Lung microvascular endothelial cell (primary cell): ENCODE measurements at regions not wholly inside any gene's neighbourhood (a gene's known extent, or its start where the extent isn't known, plus 50 kb on each side); places are given as distances from the start of the nearest gene placed in this dataset.

ENCODE experiments used
- DNase-seq, 2 donors: peaks; one replicate each; pipeline versions ENCODE4 v3.0.0 to v3.0.0-alpha.2; 2010; ENCODE audit warnings: low read depth in 2 of 2

DNA sequence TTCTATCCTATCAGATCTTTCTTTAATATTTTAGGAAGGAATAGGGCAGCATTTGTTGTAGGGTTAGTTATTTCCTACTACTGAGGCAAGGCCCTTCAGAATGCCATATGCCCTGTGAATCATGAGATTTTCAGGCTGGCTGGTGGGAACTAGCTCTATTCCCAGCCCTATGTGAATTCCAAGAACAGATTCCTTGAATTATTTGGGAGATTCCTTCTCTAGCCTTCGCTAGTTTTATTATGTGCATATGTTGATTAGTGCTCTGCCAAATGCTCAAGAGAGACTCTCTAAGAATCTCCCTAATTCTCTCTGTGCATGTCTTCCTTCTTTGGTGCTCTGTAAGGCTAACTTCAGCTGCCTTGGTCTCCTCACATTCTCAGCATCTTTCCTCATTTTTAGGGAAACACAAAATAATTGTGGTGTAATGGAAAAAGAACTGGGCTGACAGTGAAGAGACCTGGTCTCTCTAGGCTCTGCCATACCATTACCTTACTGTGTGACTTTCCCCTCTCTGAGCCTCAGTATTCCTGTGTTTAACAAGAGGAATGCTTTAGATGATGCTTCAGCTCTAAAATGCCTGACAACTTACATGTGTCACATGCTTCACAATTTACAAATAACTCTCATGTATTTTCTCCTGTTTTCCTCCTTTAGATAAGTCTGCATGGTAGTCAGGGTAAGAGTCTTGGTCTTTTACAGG lies 79.7 kb downstream of the VMA21 start:
- no peak for DNase-seq

DNA sequence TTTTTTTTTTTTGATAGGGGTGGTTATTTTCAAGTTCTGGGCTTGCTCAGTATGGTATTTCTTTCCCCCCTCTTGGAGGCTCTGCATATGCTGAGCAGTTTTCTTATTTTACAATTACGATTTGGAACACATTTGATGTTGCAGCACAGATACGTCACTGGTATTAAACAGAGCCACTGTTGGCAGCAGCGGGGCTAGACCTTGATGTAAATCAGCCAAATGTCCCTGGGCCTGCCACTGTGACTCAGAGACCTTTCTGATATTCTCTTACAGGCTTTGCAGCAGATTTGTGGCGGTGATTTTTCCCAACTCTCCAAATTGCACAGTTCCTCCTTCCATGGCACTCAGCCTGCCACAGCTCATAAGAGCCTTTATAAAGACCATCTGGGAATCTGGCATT lies 81.1 kb downstream of the VMA21 start:
- no peak for DNase-seq

DNA sequence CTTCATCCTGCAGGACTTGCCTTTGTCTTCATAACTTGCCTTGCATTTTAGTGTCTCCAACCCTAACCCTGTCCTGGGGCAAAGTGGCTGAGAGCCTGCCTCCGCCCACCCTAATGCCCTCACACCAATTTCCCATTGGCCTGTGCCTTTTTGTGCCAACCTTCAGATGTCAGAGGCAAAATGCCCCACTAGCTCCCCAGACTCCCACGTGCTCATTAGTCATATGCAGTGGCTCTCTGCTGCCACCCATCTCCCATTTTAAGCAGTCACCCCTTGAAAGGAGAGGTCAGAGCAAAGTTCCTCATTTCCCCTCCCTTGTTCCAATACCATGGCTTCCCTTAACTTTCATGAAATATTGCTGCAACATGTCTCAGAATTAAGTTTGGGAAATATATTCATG lies 74.8 kb upstream of the PASD1 start:
- no peak for DNase-seq

DNA sequence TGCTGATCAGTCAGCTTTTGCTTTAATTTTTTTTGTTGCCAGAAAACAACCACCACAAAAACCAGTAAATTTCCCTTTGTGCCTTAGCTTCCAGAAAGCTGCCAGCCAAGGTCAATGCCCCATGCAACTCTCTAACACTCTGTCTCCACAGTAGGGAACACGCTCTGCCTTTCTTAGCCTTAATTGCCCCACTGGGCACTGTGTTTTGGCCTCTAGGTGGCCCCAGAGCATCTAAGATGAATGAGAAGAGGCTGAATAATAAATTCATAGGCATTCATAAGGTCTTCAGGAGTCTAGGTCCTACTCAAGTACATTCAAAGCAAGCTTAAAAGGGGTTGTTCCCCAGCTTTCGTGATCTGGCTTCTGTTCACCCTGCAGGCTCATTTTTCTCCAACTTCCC lies 57.7 kb upstream of the PASD1 start:
- peak in 1 of 2 donors; percentile 1 for DNase-seq

DNA sequence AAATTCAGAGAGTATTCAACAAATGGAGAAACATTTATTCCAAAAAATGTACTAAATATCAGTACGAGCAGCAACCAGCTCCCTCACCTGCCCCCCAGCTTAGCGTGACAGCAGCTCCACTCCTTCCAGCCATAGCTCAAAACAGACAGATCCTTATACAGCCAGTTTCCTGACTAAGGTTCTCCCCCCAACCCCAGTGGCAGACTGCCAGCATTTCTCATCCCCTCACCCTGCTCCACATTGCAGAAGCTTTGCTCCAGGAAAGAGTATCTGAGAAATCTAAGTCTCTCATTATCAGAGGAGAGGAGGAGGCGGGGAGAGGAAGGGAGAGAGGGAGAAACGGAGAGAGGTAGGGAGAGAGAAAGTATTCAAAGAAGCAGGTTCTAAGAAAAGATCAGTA lies 53.3 kb upstream of the PASD1 start:
- DNase-seq = no peak

DNA sequence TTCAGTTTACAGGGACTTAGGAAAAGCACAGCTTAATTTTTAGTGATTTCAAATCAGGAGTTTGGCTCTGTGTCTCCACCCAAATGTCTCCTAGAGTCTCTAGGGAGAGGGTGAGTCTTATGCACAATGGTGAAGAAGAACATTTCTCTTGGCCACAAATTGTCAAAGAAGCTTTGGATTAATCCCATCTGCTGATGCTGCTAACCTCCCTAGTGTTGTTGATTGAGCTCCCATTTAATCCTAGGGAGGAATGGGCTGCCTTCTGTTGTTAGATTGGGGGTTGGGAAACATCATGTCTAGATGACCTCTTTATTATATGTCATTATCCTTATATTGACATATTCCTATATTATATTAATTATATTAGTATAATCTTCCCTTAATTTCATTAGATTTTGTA lies 50.0 kb upstream of the PASD1 start:
- DNase-seq = no peak
